Lower leg skin (tissue), 3 donors: ENCODE measurements at regions not wholly inside any gene's neighbourhood (a gene's known extent, or its start where the extent isn't known, plus 50 kb on each side); places are given as distances from the start of the nearest gene placed in this dataset.

Experiments used
- CTCF ChIP-seq, 3 donors: fragments of 450-650 bp; IDR thresholded peaks; one replicate each; pipeline ENCODE4 v1.5.1; 2016; ENCODE audit warnings: antibody characterized with exemption in 3 of 3, mild to moderate bottlenecking in 3 of 3, moderate library complexity in 2 of 3
- POLR2A ChIP-seq, 2 donors: fragments of 450-650 bp; IDR thresholded peaks; one replicate each; pipeline ENCODE4 v1.6.1; 2016 to 2017; ENCODE audit warnings: antibody characterized with exemption in 2 of 2, mild to moderate bottlenecking in 1 of 2, moderate library complexity in 1 of 2

- no peak for TF ChIP-seq CTCF (IDR thresholded peaks at IDR 0.05)
- TF ChIP-seq POLR2A (IDR thresholded peaks at IDR 0.05) = no peak
Measured at GRCh38 chr5:65086234-65086890, 317.6 kb downstream of the CWC27 start.
